Stimulated activated CD8-positive, alpha-beta memory T cell treated with anti-CD3 and anti-CD28 coated beads, Interleukin-7, amount 100 ng/mL, for 24 hours (primary cell): ENCODE measurements at regions not wholly inside any gene's neighbourhood (a gene's known extent, or its start where the extent isn't known, plus 50 kb on each side); places are given as distances from the start of the nearest gene placed in this dataset.

ENCODE experiments used
- DNase-seq: peaks from one replicate; pipeline ENCODE4 v3.0.0-alpha.2; 2020; ENCODE audit warnings: low read depth

- no peak for DNase-seq
Measured at GRCh38 chr18:77590943-77591515, 341.4 kb downstream of the GALR1 start.

- no peak for DNase-seq
Measured at GRCh38 chr18:77597726-77598125, 348.1 kb downstream of the GALR1 start.

- DNase-seq: no peak
Measured at GRCh38 chr18:77600674-77601073, 351.0 kb downstream of the GALR1 start.

GRCh38 chr18:77601567-77601966, 351.9 kb downstream of the GALR1 start:
- DNase-seq: no peak

GRCh38 chr18:77607087-77607486, 357.4 kb downstream of the GALR1 start:
- no peak for DNase-seq

- no peak for DNase-seq
Measured at GRCh38 chr18:77608807-77609206, 359.2 kb downstream of the GALR1 start.

GRCh38 chr18:77617694-77618093, 368.0 kb downstream of the GALR1 start:
- DNase-seq: no peak

GRCh38 chr18:77619525-77619924, 369.9 kb downstream of the GALR1 start:
- DNase-seq: no peak

GRCh38 chr18:77622009-77622692, 372.5 kb downstream of the GALR1 start:
- DNase-seq: no peak

GRCh38 chr18:77632758-77633157, 383.1 kb downstream of the GALR1 start:
- no peak for DNase-seq

- DNase-seq: no peak
Measured at GRCh38 chr18:77634494-77634893, 384.8 kb downstream of the GALR1 start.

GRCh38 chr18:77635451-77635850, 385.8 kb downstream of the GALR1 start:
- no peak for DNase-seq

GRCh38 chr18:77635858-77636257, 386.2 kb downstream of the GALR1 start:
- DNase-seq: no peak

GRCh38 chr18:77645170-77645872, 395.7 kb downstream of the GALR1 start:
- DNase-seq: no peak

- DNase-seq: no peak
Measured at GRCh38 chr18:77647472-77647871, 397.8 kb downstream of the GALR1 start.

GRCh38 chr18:77648411-77648810, 398.8 kb downstream of the GALR1 start:
- no peak for DNase-seq

GRCh38 chr18:77650799-77651385, 401.2 kb downstream of the GALR1 start:
- peak; percentile 26 for DNase-seq

- DNase-seq: no peak
Measured at GRCh38 chr18:77651441-77651840, 401.8 kb downstream of the GALR1 start.

GRCh38 chr18:77653792-77654191, 404.1 kb downstream of the GALR1 start:
- no peak for DNase-seq

- no peak for DNase-seq
Measured at GRCh38 chr18:77654302-77654701, 404.7 kb downstream of the GALR1 start.

- no peak for DNase-seq
Measured at GRCh38 chr18:77657651-77658298, 408.1 kb downstream of the GALR1 start.

GRCh38 chr18:77658299-77658662, 408.6 kb downstream of the GALR1 start:
- no peak for DNase-seq
